OCI-M2 (cell line): ENCODE measurements at regions not wholly inside any gene's neighbourhood (a gene's known extent, or its start where the extent isn't known, plus 50 kb on each side); places are given as distances from the start of the nearest gene placed in this dataset.
"Not testable (repeated sequence)": the region's sequence is repeated elsewhere in the genome, so short reads cannot be mapped to it uniquely, and the experiment has no call there.

ENCODE experiments used
- DNase-seq: peaks from one replicate; lab custom pipeline; 2025; ENCODE audit not compliant: unreplicated experiment; lab: John Stamatoyannopoulos, UW

DNA sequence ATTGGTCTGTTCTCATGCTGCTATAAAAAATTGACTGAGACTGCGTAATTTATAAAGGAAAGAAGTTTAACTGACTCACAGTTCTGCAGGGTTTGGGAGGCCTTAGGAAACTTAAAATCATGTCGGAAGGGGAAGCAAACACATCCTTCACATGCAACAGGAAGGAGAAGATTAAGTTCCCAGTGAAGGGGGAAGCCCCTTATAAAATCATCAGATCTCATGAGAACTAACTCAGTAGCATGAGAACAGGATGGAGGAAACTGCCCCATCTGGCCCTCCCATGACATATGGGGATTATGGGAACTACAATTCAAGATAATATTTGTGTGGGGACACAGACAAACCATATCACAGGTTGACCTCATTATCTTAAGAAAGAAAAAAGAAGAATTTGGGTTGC is 134.5 kb downstream of the PPP1R3A start:
- no peak for DNase-seq

DNA sequence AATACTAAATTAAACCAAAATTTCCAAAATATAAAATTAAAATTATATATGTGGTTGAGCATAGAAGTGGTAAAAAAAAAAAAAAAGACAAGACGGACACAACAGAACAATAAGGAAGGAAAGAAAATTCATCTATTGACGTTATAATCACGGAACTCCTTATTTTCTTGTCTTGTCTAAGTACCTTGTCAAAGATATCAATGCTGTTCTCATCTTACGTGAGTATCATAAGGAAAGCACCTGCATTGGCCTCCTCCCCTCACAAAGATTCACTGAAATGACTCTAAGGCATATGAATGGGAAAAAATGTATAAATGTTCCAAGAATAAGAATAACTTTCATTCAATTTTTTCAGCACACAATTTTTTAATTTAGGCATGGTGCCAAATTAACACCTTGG is 135.4 kb downstream of the PPP1R3A start:
- no peak for DNase-seq

DNA sequence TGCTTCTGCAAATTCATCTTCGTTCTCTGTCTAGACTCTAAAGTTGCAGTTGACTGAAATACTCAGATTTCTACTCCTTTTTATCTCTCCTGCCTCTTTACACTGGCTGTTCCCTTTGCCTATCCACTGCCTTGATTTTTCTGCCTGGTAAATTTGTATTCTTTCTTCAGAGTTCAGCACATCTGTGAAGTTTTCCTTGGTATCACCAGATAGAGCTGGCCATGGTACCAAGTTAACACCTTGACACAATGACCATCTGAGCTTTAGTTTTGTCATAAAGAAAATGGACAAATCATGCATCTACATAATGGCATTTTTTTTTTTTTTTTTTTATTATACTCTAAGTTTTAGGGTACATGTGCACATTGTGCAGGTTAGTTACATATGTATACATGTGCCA is 143.0 kb downstream of the PPP1R3A start:
- DNase-seq: no peak

DNA sequence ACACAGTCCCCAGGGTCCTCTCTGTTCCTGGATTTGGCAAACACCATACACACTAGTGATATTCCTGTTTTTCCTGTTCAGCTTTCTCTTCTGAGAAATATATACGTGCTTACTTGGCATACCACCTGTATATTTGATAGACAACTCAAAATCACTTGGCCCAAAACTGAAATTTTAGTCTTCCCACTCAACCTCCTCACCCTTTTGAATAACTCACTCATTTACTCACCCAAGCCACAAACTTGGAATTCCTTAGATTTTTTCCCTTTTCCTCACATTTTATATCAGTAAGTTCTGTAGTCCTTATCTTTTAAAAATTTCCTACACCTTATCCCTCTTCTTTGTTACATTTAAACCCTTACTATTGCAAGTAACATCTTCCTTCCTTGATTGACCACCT is 143.4 kb downstream of the PPP1R3A start:
- DNase-seq: no peak

DNA sequence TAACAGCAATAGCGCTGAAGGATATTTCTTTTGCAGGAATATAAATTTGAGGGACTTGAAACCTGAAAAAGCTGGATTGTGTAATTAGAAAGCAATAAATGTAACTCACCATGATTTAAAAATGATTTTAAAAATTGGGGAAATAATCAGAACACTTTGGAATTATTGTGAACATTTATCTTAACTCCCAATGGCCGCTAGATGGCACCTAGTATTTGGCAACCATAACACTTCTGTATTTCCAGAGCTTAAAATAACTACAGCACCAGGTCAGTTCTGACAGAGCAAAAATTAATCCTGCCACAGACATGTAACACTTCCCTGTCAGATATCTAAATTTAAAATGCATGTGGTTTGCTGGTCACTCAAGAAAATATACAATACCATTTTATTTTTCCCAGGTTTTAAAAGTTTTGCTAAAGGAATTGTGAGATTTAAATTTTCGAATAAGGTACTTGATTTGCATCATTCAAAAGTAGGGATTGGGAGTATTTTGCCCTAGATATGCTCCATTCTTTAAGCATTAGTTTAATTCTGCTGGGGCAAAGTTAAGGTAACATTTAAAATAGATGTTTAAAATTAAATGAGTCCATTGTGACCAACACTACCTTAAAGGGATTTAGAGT is 144.5 kb downstream of the PPP1R3A start:
- no peak for DNase-seq

DNA sequence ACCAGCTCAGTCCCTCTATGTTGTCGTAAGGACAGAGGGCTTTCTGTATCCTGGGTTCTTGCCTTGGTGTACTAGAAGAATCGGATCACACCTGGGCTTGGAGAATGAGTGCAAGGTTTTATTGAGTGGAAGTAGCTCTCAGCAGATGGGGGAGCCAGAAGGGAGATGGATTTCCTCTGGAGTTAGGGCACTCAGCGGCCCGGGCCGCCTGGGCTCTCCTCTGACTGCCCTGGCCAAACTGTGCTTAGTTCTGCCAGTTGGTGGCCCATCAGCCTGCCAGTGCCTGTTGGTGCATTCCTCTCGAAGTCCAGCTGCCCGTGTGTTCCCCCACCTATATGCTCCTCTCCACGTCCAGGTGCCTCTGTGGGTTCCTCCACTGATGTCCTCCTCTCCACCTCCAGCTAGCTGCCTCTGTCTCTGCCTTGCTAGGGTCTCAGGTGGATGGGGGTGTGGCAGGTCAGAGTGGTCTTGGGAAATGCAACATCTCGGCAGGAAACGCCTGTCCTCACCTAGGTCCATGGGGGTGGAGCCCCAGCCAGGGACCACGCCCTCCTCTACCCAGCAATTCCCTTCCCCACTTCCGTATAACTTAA is 148.6 kb downstream of the PPP1R3A start:
- DNase-seq: no peak

DNA sequence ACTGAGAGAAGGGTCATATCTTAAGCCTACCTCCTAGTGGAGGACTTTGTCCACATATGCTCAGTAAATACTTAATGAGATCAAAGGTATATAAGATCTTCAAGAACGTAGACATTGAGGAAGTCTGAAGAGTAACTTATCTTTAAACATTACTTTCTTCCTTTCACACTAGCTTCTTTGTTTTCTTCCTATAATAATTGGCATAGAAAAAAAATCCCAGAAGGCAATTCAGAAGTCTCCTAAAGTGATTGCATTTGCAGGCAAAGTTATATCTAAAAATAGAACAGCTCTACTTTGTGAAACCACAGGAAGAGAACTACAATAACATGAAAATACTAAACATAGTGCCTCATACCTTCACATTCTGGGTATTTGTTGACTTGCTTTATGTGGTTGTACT is 150.4 kb downstream of the PPP1R3A start:
- no peak for DNase-seq

DNA sequence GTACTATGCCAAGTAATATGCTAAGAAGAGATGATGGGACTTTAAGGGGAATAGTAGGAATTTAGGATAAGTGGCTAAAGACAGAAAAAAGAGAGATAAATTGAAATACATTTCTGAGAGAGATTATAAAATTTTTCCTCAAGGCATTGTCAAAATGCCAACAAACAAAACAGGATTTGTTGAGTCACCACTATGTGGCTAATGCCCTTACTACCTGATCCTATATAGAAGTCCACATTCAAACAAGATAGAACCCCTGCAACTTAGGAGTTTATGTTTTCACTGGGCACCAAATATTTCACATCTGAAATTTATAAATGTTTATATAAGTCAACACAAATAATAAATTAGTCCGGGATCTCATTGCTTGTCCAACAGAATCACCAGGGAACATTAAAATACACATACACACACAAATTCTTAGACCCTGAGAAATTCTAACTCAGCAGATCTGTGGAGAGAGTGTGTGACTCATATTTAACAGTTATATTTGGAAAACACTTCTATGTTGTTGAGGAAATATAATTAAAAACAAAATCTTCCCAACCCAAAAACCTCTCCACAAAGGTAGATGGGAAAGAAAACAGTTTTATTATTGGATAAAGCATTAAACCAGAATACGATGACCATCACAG is 154.3 kb downstream of the PPP1R3A start:
- no peak for DNase-seq

DNA sequence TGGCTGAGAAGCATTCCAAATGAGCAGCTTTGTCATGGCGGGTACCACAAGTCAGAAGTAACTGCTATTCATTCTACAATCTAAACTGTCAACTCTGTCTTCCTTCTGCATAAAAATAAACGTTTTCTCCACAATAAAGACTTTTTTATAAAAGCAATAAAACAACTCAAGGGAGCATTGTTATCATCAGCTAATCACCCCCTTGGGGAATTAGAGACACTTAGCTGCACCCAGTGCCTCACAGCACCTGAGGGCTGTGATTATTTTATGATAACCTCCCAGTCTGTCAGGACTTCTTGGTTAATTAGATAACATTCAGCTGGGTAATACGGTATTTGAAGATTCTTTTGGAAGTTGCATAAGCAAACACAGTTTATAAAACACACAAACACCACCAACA is 155.6 kb downstream of the PPP1R3A start:
- DNase-seq: no peak

DNA sequence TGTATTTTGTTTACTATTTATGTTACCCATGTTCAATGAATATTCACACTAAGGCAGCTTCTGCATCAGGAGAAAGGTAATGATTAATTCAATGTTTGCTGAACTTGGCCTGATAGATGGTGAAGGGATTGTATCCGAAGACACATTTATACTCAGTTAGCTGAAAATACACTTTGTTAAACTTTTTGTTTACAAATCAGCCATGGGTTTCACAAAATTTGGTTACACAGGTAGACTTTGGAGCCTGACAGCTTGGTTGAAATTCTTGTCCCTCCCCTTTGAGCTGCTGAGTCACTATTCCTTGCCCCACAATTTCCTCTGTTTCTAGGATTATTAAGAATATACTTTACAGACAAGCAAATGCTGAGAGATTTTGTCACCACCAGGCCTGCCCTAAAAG is 162.6 kb downstream of the PPP1R3A start:
- DNase-seq: no peak

DNA sequence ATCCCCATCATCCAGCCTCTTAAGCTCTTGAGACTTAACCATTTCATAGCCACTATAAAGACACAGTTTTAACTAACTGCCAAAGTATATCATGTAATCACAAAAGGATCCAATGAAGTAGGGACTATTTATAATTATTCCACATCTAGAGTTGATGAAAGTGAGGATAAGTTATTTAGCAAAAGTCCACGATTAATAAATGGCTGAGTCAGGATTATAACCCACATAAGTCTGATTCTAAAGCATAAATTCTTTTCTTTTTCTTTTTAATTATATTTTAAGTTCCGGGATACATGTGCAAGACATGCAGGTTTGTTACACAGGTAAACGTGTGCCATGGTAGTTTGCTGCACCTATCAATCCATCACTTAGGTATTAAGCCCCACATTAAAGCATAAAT is 166.1 kb downstream of the PPP1R3A start:
- no peak for DNase-seq

DNA sequence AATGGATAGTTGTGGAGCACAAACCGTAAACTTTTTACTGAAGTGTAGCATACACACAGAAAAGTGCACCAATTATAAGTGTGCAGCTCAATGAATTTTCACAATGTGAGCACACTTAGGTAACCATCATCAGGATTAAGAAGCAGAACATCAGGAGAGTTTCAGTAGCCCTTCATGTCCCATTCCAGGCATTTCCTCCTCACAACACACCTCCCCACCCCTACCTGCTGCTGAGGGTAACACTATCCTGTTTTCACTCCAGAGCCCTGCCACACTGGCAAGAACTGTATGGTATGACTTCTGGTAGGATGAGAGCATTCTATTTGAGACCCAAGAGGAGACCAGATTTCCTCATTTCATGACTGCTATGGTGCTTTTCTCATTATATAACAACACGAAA is 166.5 kb downstream of the PPP1R3A start:
- DNase-seq: no peak

DNA sequence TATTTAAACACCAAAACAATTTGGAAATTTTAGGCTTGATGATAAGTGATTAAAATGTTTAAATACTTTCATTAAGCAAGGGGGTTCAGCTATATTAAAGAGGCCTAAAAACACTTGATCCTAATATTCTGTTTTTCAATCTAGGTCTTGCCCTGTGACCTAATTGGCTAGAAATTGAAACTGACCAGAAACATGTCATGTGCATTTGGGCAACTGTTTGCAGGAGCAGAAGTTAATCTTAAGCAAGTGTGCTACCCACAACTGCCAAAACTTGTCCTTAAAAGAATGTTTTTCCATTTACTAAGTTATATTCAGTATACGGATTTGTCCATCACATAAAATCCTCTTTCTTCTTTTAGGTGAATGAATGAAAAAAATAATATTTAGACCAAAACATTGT is 167.3 kb downstream of the PPP1R3A start:
- no peak for DNase-seq

DNA sequence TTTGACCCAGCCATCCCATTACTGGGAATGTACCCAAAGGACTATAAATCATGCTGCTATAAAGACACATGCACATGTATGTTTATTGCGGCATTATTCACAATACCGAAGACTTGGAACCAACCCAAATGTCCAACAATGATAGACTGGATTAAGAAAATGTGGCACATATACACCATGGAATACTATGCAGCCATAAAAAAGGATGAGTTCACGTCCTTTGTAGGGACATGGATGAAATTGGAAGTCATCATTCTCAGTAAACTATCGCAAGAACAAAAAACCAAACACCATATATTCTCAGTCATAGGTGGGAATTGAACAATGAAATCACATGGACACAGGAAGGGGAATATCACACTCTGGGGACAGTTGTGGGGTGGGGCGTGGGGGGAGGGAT is 170.4 kb downstream of the PPP1R3A start:
- not testable (repeated sequence) for DNase-seq

DNA sequence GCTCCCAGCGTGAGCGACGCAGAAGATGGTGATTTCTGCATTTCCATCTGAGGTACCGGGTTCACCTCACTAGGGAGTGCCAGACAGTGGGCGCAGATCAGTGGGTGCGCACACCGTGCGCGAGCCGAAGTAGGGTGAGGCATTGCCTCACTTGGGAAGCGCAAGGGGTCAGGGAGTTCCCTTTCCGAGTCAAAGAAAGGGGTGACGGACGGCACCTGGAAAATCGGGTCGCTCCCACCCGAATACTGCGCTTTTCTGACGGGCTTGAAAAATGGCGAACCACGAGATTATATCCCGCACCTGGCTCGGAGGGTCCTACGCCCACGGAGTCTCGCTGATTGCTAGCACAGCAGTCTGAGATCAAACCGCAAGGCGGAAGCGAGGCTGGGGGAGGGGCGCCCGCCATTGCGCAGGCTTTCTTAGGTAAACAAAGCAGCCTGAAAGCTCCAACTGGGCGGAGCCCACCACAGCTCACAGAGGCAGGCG is 175.8 kb downstream of the PPP1R3A start:
- DNase-seq: not testable (repeated sequence)

DNA sequence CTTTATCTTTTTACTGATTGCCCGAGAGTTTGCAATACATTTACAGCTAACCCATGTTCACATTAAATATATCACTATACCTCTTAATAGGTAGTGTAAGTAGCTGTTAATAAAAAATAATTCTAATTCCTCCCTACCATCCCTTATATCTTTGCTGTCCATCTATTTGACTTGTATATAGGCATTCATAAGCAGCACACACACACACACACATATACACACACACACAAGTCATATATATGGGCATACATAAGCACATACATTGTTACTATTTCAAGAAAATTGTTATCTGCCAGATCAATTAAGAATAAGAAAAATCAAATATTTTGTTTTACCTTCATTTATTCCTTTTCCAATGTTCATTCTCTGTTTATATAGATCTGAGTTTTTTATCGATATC is 176.4 kb downstream of the PPP1R3A start:
- DNase-seq: no peak

DNA sequence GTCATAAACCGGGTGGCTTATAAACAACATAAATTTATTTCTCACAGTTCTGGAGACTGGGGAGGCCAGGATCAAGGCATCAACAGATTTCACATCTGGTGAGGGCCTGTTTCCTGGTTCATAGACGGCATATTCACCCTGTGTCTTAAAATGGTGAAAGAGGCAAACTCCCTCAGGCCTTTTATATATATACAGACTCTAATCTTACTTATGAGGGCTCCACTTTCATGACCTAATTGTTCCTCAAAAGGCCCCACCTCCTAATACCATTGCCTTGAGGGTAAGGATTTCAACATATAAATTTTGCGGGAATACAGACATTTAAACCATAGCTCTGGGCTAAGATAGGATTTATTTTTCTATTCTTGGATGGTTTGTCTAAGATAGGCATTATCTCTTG is 187.2 kb downstream of the PPP1R3A start:
- no peak for DNase-seq

DNA sequence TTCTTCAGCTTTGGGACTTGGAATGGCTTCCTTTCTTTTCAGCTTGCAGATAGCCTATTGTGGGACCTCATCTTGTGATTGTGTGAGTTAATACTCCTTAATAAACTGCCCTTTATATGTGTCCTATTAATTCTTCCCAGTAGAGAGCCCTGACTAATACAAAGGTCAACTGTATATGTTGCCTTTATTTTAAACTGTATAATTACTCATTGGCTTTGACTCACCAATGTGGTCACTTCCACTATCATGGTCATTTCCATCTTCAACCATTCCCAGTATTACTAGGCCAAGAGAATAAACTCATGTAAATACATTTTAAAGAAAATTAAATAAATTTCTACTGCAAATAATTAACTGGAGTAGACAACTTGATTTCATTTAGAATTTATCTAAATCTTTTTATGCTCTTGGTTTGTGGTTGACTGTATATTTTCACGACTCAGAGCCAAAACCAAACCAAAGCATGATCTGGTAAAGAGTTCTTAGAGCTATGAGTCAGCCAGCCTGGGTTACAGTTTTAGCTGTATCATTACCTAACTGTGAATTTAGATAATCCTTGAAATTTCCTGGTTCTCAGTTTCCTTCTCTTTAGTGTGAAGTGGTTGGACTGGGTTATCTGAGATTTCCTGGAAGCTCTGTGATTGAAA is 188.4 kb downstream of the PPP1R3A start:
- no peak for DNase-seq

DNA sequence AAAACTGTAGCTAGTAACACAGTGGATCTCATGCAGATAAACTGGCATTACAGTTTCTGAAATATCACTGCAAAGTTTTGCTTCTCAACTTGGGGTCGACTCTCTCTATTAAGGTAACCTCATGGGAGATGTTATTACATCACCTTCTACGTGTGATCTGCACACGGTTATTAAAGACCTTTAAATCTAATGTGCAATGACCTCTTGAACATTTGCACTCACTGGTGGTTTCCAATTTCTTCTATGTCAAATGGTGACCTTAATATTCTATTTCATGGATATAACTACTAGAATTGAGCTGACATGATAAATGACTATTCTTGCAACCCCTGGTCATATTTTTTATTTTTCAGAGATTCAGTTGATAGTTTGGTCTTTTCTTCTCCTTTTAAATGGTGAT is 191.3 kb downstream of the PPP1R3A start:
- DNase-seq: no peak

DNA sequence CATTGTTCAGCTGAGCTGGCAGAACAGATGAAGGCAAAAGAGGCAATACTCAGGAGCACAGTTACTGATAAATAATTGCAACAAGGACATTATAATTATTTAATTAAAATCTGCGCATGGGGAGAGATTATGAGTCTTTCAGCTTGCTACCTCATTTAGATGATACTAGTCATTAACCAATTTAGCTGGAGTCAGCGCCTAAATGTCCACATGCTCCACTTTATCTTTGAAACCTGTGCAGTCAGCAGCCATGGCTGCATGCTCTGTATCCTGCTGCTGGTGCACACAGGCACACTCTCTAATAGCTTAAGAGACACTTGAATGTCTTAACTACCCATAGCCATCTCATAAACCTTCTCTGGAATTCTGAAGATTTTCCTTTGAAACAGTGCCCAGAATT is 196.8 kb downstream of the PPP1R3A start:
- DNase-seq: no peak

DNA sequence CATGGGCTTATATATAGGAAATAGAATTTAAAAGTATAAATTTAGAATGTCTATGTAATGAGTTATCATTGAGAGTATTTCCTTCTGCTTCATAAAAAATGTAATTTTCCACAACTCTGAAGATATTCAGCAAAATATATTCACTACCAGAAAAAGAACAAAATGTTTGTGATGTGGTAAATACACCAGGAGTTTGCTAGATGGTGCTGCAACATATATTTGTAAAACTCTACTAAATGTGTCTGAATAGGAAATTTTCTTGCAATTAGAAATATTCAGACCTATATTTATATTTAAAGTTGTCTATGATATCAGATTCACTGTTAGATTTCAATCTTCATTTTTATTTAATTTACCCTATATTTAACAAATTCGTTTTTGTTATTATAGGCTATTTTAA is 201.1 kb downstream of the PPP1R3A start:
- DNase-seq: no peak
